Pancreas (tissue), 10 donors: ENCODE measurements at regions not wholly inside any gene's neighbourhood (a gene's known extent, or its start where the extent isn't known, plus 50 kb on each side); places are given as distances from the start of the nearest gene placed in this dataset.

Source experiments
- ATAC-seq, 4 donors: fragments of 200-7000 bp; cut with Tn5 transposase; one replicate each; pipeline versions ENCODE4 v1.8.0 to v1.9.1; 2020; ENCODE audit warnings: mild to moderate bottlenecking in 4 of 4, moderate library complexity in 4 of 4
- DNase-seq, 6 donors: peaks; one replicate each; pipeline ENCODE4 v3.0.0-alpha.2; 2020
- FAIRE-seq: peaks from 2 replicates; lab custom pipeline; 2012; peaks lifted over from hg19 to GRCh38; lab: Jason Lieb, UNC
- H3K27ac ChIP-seq, 4 donors: fragments of 200-600 bp; sonication (generic); 1 replicate in 3 of 4; 2 replicates in 1 of 4; pipeline versions ENCODE4 v1.5.0 to v1.8.0; 2020
- H3K27me3 ChIP-seq, 4 donors: fragments of 200-600 bp; one replicate each; pipeline ENCODE4 v1.8.0; 2021
- H3K36me3 ChIP-seq, 3 donors: fragments of 200-600 bp; sonication (generic) in 1 of 3; one replicate each; pipeline versions ENCODE4 v1.5.0 to v1.8.0; 2020 to 2021
- H3K4me1 ChIP-seq, 3 donors: fragments of 200-600 bp; one replicate each; pipeline ENCODE4 v1.8.0; 2021
- H3K4me3 ChIP-seq, 4 donors: fragments of 200-600 bp; sonication (generic) in 2 of 4; one replicate each; pipeline versions ENCODE4 v1.5.0 to v1.8.0; 2020 to 2021
- H3K9me3 ChIP-seq, 4 donors: fragments of 200-600 bp; one replicate each; pipeline ENCODE4 v1.8.0; 2021
- CTCF ChIP-seq, 4 donors: fragments of 200-600 bp; sonication (generic) in 3 of 4; IDR thresholded peaks; one replicate each; pipeline versions ENCODE4 v1.5.0 to v1.8.0; 2021; ENCODE audit warnings: antibody characterized with exemption in 4 of 4
- WGBS, 2 donors: extraction: QIAGEN DNeasy Blood & Tissue Kit; methylation state at CpG; one replicate each; pipeline ENCODE4 v1.1.7; 2013; 5-methylcytosine and 5-hydroxymethylcytosine counted together
- intact Hi-C, 3 donors: fragments of 100-400 bp; cut with DNase I; formaldehyde crosslinking; loops; one replicate each; pipeline versions ENCODE4 v1.11.1 to v1.14.2; 2022
- donor health status: healthy with polysubstance abuse.
- donor health status: DM: no; HTN: no; CAD: no; lungs with moderate emphysema.
- donor health status: DM: no; HTN: no; CAD: no.
- donor health status: control.
- donor health status: control.
- donor health status: Bipolar disorder and iron deficiency.
- donor health status: DM: yes; HTN: yes; CAD: no.
- donor health status: DM: no; HTN: no; CAD: no.
- donor health status: DM: no; HTN: no; CAD: no.
- donor health status: DM: yes; HTN: yes; CAD: no.

GRCh38 chr22:27022274-27022895 is 365.0 kb downstream of the MIAT start:
- Histone ChIP-seq H3K9me3 (no peaks in the 10 kb centered on the region), H3K36me3 (no peaks in the 10 kb centered on the region), H3K4me1 (no peaks in the 10 kb centered on the region), H3K27ac (no peak overlapping the region), H3K4me3 (no peak overlapping the region), H3K27me3 (peaks cover 0 to 7% (median 2%) of the 10 kb centered on the region in 4 donors)
- DNase-seq: no peak
- ATAC-seq: no peak
- intact Hi-C loops: no loop called here
- WGBS, 2 donors: 73 to 75% methylated on average over 8 of the region's 8 CpGs
- no peak for FAIRE-seq
- no peak for TF ChIP-seq CTCF (IDR thresholded peaks at IDR 0.05)

- no peaks in the 10 kb centered on the region for H3K4me1 ChIP-seq
- ATAC-seq (no peak), FAIRE-seq (no peak), DNase-seq (no peak)
- no peak for TF ChIP-seq CTCF (IDR thresholded peaks at IDR 0.05)
- peaks cover 0 to 7% (median 2%) of the 10 kb centered on the region in 4 donors for H3K27me3 ChIP-seq
- H3K4me3 ChIP-seq: no peak overlapping the region
- 36 to 37% methylated on average over 16 to 17 of the region's 17 CpGs for WGBS, 2 donors
- H3K9me3 ChIP-seq: no peaks in the 10 kb centered on the region
- intact Hi-C loops: no loop called here
- no peak overlapping the region for H3K27ac ChIP-seq
- H3K36me3 ChIP-seq: no peaks in the 10 kb centered on the region
Measured at GRCh38 chr22:27022896-27023361, 365.5 kb downstream of the MIAT start.

- Histone ChIP-seq H3K27me3 (peaks cover 0 to 7% (median 2%) of the 10 kb centered on the region in 4 donors), H3K36me3 (no peaks in the 10 kb centered on the region), H3K9me3 (no peaks in the 10 kb centered on the region), H3K4me3 (no peak overlapping the region), H3K4me1 (no peaks in the 10 kb centered on the region), H3K27ac (no peak overlapping the region)
- no peak for TF ChIP-seq CTCF (IDR thresholded peaks at IDR 0.05)
- intact Hi-C loops: no loop called here
- WGBS, 2 donors: 38 to 43% methylated on average over 1 of the region's 1 CpG
- FAIRE-seq (no peak), DNase-seq (no peak), ATAC-seq (no peak)
Measured at GRCh38 chr22:27023591-27023990, 366.2 kb downstream of the MIAT start.

GRCh38 chr22:27024982-27025381 is 367.6 kb downstream of the MIAT start:
- no peak for FAIRE-seq
- Histone ChIP-seq H3K9me3 (no peaks in the 10 kb centered on the region), H3K36me3 (no peaks in the 10 kb centered on the region), H3K4me3 (no peak overlapping the region), H3K27ac (no peak overlapping the region), H3K27me3 (peaks cover 0 to 7% (median 2%) of the 10 kb centered on the region in 4 donors), H3K4me1 (no peaks in the 10 kb centered on the region)
- no peak for ATAC-seq
- intact Hi-C loops: no loop called here
- 49 to 61% methylated on average over 1 of the region's 1 CpG for WGBS, 2 donors
- no peak for DNase-seq
- no peak for TF ChIP-seq CTCF (IDR thresholded peaks at IDR 0.05)

- H3K36me3 ChIP-seq: no peaks in the 10 kb centered on the region
- no peaks in the 10 kb centered on the region for H3K9me3 ChIP-seq
- no peak for ATAC-seq
- TF ChIP-seq CTCF (IDR thresholded peaks at IDR 0.05): no peak
- WGBS, 2 donors: 62 to 72% methylated on average over 3 of the region's 3 CpGs
- no peak for DNase-seq
- H3K27me3 ChIP-seq: peaks cover 0 to 3% (median 0%) of the 10 kb centered on the region in 4 donors
- H3K27ac ChIP-seq: no peak overlapping the region
- FAIRE-seq: no peak
- no peaks in the 10 kb centered on the region for H3K4me1 ChIP-seq
- intact Hi-C loops: no loop called here
- no peak overlapping the region for H3K4me3 ChIP-seq
Measured at GRCh38 chr22:27028093-27028492, 370.7 kb downstream of the MIAT start.
